ENCODE measurements at regions not wholly inside any gene's neighbourhood (a gene's known extent, or its start where the extent isn't known, plus 50 kb on each side); places are given as distances from the start of the nearest gene placed in this dataset.

GRCh38 chr2:207254591-207255464, 89.1 kb upstream of the KLF7 start:
- peaks cover 59% of the 10 kb centered on the region for H3K4me1 ChIP-seq (ENCODE audit: control insufficient read depth, insufficient read depth, low read length)
- H2BK15ac ChIP-seq (ENCODE audit: low read depth, low read length): peak overlapping the region; percentile 99
- peak overlapping the region; percentile 90 for H3K9ac ChIP-seq (ENCODE audit: low read depth, low read length)
- CTCF ChIA-PET: interaction anchor here (0.6 to 2.0 kb wide), 4 partner anchors 28 to 431 kb away, joined by 3 to 7 read pairs (median 4); no protein-coding TSS in a partner anchor
- peak overlapping the region; percentile 99 for H3K56ac ChIP-seq (ENCODE audit: extremely low read depth, insufficient read depth, low read length)
- peak overlapping the region; percentile 100 for H3K18ac ChIP-seq (ENCODE audit: low read depth, low read length)
- H3K9me3 ChIP-seq (ENCODE audit: control insufficient read depth, insufficient read depth, low read length): no peaks in the 10 kb centered on the region
- H3K4ac ChIP-seq (ENCODE audit: low read depth, low read length): peak overlapping the region; percentile 100
- peak overlapping the region; percentile 99 for H3K14ac ChIP-seq (replicated peaks; ENCODE audit: low read depth, low read length)
- H4K5ac ChIP-seq (ENCODE audit: low read depth, low read length): peak overlapping the region; percentile 99
- H2BK20ac ChIP-seq (ENCODE audit: low read depth, low read length): peak overlapping the region; percentile 100
- H2BK120ac ChIP-seq (ENCODE audit: low read depth, low read length): peak overlapping the region; percentile 100
- H4K8ac ChIP-seq (ENCODE audit: low read depth in 2 of 2, low read length in 2 of 2): peak overlapping the region; percentile 98 to 99
- ATAC-seq (ENCODE audit: low read depth): no peak
- H3K4me3 ChIP-seq (ENCODE audit: insufficient read depth, low read depth, low read length): no peak overlapping the region
- in situ Hi-C loops (cut with MboI; ENCODE audit: low sequenced_read_pairs) (no loop called here), dilution Hi-C loops (cut with HindIII; ENCODE audit: low sequenced_read_pairs, unreplicated experiment) (no loop called here), intact Hi-C loops (cut with micrococcal nuclease) (loop anchor here (2.0 to 10.0 kb wide), 2 partner anchors 16 to 360 kb away; no protein-coding TSS in a partner anchor)
- H3K23ac ChIP-seq (ENCODE audit: low read depth, low read length): peak overlapping the region; percentile 100
- TF ChIP-seq NFE2L2 (IDR thresholded peaks at IDR 0.05; ENCODE audit: low read depth, low read length) (peak; percentile 2; the same call in 1 of the 2 replicates), BHLHE40 (IDR thresholded peaks at IDR 0.05; ENCODE audit: low read depth, low read length) (peak; percentile 26; the same call in 1 of the 2 replicates), POLR2A (IDR thresholded peaks at IDR 0.05; ENCODE audit: low read depth, low read length) (0 out of 2 replicates have a peak, but pooled peaks have one; percentile 53), RAD21 (IDR thresholded peaks at IDR 0.05; ENCODE audit: low read length) (no peak), FOS (IDR thresholded peaks at IDR 0.05; ENCODE audit: low read depth, low read length) (peak; percentile 91), CEBPB (IDR thresholded peaks at IDR 0.05; ENCODE audit: low read depth, low read length) (peak; percentile 80)
- TF ChIP-seq, protein P1, sequence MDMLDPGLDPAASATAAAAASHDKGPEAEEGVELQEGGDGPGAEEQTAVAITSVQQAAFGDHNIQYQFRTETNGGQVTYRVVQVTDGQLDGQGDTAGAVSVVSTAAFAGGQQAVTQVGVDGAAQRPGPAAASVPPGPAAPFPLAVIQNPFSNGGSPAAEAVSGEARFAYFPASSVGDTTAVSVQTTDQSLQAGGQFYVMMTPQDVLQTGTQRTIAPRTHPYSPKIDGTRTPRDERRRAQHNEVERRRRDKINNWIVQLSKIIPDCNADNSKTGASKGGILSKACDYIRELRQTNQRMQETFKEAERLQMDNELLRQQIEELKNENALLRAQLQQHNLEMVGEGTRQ (IDR thresholded peaks at IDR 0.05; ENCODE audit: low read depth, low read length): no peak
- peak overlapping the region; percentile 80 for H2AFZ ChIP-seq (replicated peaks; ENCODE audit: low read length, poor library complexity)
- H4K91ac ChIP-seq (ENCODE audit: insufficient read depth, low read depth, low read length): peak overlapping the region; percentile 100
- no TSS peak for BruUV-seq (replicated peaks)
- DNase-seq: peak; percentile 92
- peak overlapping the region; percentile 99 for H2AK5ac ChIP-seq (ENCODE audit: low read depth, low read length)
- H3K79me1 ChIP-seq (ENCODE audit: low read depth in 1 of 2, low read length in 2 of 2): peaks cover 16 to 50% of the 10 kb centered on the region in 2 experiments; a peak in 3 of 4 replicates
- peaks cover 51% of the 10 kb centered on the region for H3K9me1 ChIP-seq (ENCODE audit: insufficient read depth, low read length)
- POLR2A ChIA-PET (ENCODE audit: unreplicated experiment): interaction anchor here (1.0 to 8.5 kb wide), 6 partner anchors 10 to 89 kb away, joined by 3 to 153 read pairs (median 8); partner anchors contain the start of gene KLF7
- peak overlapping the region; percentile 99 for H3K27ac ChIP-seq (ENCODE audit: insufficient read depth, low read length)
- peak overlapping the region; percentile 95 for H2AK9ac ChIP-seq (replicated peaks; ENCODE audit: low read depth, low read length, poor library complexity)
- no peaks in the 10 kb centered on the region for H3K36me3 ChIP-seq (ENCODE audit: control insufficient read depth, insufficient read depth, low read length)
- peak overlapping the region; percentile 78 for H3K4me2 ChIP-seq (ENCODE audit: low read depth, low read length)
- no peaks in the 10 kb centered on the region for H4K20me1 ChIP-seq (ENCODE audit: insufficient read depth, low read length)
- H3K27me3 ChIP-seq (ENCODE audit: control insufficient read depth, insufficient read depth, low read length): no peaks in the 10 kb centered on the region
- no CpG with 5 or more reads among the region's 9 CpGs for WGBS, 2 experiments (ENCODE audit: extremely low coverage in 2 of 2, insufficient read length in 1 of 2)
- peak overlapping the region; percentile 99 for H2BK5ac ChIP-seq (ENCODE audit: low read depth, low read length, poor library complexity, severe bottlenecking)

Measured in IMR-90 (cell line).